DMS153 (cell line): ENCODE measurements at regions not wholly inside any gene's neighbourhood (a gene's known extent, or its start where the extent isn't known, plus 50 kb on each side); places are given as distances from the start of the nearest gene placed in this dataset.

ENCODE experiments used
- DNase-seq: peaks from one replicate; lab custom pipeline; 2025; lab: John Stamatoyannopoulos, UW

- DNase-seq, result no peak
Observed at GRCh38 chr1:75083223-75083622, 51.0 kb upstream of the LHX8 start.

- DNase-seq, result no peak
Observed at GRCh38 chr1:75083848-75084514, 50.2 kb upstream of the LHX8 start.
